ENCODE measurements at regions not wholly inside any gene's neighbourhood (a gene's known extent, or its start where the extent isn't known, plus 50 kb on each side); places are given as distances from the start of the nearest gene placed in this dataset.

DNA sequence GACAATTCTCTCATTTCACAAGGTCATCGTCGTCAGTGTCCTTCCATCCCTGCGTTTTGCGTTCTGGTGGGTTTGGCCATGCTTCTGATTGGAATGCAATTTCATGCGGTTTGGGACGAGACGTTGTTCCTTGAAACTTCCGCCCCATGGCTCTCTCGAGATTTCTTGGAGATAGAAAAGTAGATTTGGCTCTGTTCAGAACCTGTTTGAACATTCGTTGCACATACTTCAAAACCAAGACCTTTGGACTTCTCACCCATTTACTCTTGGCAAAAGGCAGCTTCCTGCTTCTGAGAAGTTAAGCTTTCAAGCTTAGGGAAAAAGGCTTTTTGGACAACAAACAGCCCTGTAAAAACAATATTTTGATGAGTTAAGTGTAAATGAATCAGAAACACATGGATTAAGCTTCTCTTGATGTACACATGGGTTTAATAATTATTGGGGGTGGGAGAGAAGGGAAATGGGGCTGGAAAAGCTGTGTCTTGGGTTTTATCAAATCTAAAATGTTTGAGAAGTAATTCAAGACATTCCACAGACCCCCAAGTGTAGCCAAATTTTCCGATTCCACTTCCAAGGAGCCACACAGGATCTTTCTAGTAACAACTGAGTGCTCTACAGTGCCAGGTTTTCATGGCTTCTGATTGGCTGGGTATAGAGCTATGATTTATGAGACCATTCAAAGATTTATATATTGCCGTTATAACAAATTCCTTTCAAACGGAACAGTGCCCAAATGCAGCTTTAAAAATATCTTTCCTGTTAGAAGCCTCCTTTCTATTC, 467.2 kb downstream of the MED13L start:
- H3K4me3 ChIP-seq = no peak overlapping the region
- peaks cover 0 to 14% (median 3%) of the 10 kb centered on the region in 4 donors for H3K4me1 ChIP-seq
- TF ChIP-seq, protein P1, sequence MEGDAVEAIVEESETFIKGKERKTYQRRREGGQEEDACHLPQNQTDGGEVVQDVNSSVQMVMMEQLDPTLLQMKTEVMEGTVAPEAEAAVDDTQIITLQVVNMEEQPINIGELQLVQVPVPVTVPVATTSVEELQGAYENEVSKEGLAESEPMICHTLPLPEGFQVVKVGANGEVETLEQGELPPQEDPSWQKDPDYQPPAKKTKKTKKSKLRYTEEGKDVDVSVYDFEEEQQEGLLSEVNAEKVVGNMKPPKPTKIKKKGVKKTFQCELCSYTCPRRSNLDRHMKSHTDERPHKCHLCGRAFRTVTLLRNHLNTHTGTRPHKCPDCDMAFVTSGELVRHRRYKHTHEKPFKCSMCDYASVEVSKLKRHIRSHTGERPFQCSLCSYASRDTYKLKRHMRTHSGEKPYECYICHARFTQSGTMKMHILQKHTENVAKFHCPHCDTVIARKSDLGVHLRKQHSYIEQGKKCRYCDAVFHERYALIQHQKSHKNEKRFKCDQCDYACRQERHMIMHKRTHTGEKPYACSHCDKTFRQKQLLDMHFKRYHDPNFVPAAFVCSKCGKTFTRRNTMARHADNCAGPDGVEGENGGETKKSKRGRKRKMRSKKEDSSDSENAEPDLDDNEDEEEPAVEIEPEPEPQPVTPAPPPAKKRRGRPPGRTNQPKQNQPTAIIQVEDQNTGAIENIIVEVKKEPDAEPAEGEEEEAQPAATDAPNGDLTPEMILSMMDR (IDR thresholded peaks at IDR 0.05) = no peak
- peak in 1 of 3 donors; percentile 27 for TF ChIP-seq POLR2AphosphoS5 (IDR thresholded peaks at IDR 0.05)
- in situ Hi-C loops (cut with MboI; ENCODE audit: low pct_ligation_motif_present in 1 of 4, low pct_unique_long_range_greater_than_20kb in 1 of 4, low sequenced_read_pairs in 3 of 4) = no loop called here
- peak overlapping the region; percentile 31 to 68 (median 40) for H3K27ac ChIP-seq
- no peaks in the 10 kb centered on the region for H3K27me3 ChIP-seq
- peak; percentile 18 for DNase-seq
- intact Hi-C loops (cut with DNase I; ENCODE audit: low total_unique reads) = no loop called here
- whole genome bisulfite sequencing, 2 donors (ENCODE audit: low coverage in 1 of 2) = 19 to 33% methylated on average over 12 to 13 of the region's 13 CpGs
- H3K9me3 ChIP-seq = peaks cover 0 to 4% of the 10 kb centered on the region in 2 donors
- H3K36me3 ChIP-seq = no peaks in the 10 kb centered on the region

DNA sequence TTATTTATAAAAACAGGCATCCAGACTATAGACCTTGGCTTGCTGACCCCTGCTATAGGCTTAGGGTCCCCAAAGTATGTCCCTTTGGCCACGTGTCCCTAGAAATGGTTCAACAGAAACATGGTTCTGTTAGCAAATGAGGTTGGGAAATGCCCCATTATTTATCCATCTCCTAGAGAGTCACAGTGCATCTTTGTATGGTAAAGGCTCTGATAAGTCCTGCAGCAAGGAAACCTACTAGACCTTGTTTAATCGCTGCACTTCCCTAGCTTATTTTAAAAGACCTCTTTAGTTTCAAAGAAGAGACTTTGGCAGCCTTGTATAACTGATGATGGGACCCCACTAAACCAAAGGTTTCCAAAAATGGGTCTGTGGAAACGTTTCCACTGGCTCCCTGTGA, 471.5 kb downstream of the MED13L start:
- TF ChIP-seq EP300 (IDR thresholded peaks at IDR 0.05; ENCODE audit: low read depth) = no peak
- TF ChIP-seq, protein P1 (IDR thresholded peaks at IDR 0.05) = no peak
- Histone ChIP-seq H3K27me3 (no peaks in the 10 kb centered on the region), H3K4me3 (no peak overlapping the region), H3K27ac (no peak overlapping the region), H3K36me3 (no peaks in the 10 kb centered on the region), H3K9me3 (no peaks in the 10 kb centered on the region), H3K4me1 (peaks cover 0 to 8% (median 3%) of the 10 kb centered on the region in 4 donors)
- intact Hi-C loops (cut with DNase I; ENCODE audit: low total_unique reads) (no loop called here), in situ Hi-C loops (cut with MboI; ENCODE audit: low pct_ligation_motif_present in 1 of 4, low pct_unique_long_range_greater_than_20kb in 1 of 4, low sequenced_read_pairs in 3 of 4) (no loop called here)
- 69 to 79% methylated on average over 3 of the region's 3 CpGs for WGBS, 2 donors (ENCODE audit: low coverage in 1 of 2)
- no peak for DNase-seq

DNA sequence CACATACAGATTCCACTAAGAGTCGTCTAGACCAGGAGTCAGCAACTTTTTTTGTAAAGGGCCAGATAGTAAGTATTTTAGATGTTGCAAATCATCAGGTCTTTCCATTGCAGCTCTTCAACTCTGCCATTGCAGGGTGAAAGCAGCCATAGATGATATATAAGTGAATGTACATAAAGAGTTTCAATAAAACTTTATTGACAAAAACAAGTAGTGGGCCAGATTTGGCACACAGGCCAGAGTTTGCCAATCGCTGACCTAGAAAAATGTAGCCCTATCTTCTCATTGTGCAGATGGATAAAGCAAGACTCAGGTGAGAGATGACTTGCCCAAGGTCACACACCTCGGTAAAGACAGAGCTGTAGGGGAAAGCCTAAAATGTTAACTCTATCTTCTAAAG, 474.7 kb downstream of the MED13L start:
- in situ Hi-C loops (cut with MboI; ENCODE audit: low pct_ligation_motif_present in 1 of 4, low pct_unique_long_range_greater_than_20kb in 1 of 4, low sequenced_read_pairs in 3 of 4) (no loop called here), intact Hi-C loops (cut with DNase I; ENCODE audit: low total_unique reads) (no loop called here)
- H3K36me3 ChIP-seq = no peaks in the 10 kb centered on the region
- 82 to 88% methylated on average over 2 to 3 of the region's 3 CpGs for WGBS, 2 donors (ENCODE audit: low coverage in 1 of 2)
- H3K27ac ChIP-seq = no peak overlapping the region
- H3K27me3 ChIP-seq = no peaks in the 10 kb centered on the region
- no peaks in the 10 kb centered on the region for H3K9me3 ChIP-seq
- no peak overlapping the region for H3K4me3 ChIP-seq
- no peak for DNase-seq
- H3K4me1 ChIP-seq = peaks cover 0 to 5% (median 0%) of the 10 kb centered on the region in 4 donors
- TF ChIP-seq, protein P1 (IDR thresholded peaks at IDR 0.05) = no peak
- TF ChIP-seq POLR2AphosphoS5 (IDR thresholded peaks at IDR 0.05) = no peak
- no peak for TF ChIP-seq EP300 (IDR thresholded peaks at IDR 0.05; ENCODE audit: low read depth)
- no peak for TF ChIP-seq POLR2A (IDR thresholded peaks at IDR 0.05)

DNA sequence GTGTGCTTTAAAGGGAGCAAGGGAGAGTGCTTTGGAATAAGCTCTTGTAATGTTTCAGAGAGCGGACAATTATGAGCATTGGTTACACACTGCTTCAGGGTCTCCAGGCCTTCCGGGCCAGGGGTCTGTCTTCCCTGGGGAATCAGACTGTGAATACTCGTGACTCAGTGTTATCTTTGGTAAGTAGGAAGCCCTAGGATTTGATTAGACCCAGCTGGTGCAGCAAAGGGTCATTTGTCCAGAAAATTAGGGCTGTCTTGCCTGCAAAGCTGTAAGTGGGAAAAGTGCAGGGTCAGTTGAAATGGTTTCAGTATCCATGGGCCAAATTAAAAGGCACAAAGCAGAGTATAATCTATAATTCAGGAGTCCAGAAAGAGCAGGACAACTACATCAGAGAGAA, 475.6 kb downstream of the MED13L start:
- in situ Hi-C loops (cut with MboI; ENCODE audit: low pct_ligation_motif_present in 1 of 4, low pct_unique_long_range_greater_than_20kb in 1 of 4, low sequenced_read_pairs in 3 of 4) = no loop called here
- H3K36me3 ChIP-seq = no peaks in the 10 kb centered on the region
- TF ChIP-seq POLR2AphosphoS5 (IDR thresholded peaks at IDR 0.05) (no peak), EP300 (IDR thresholded peaks at IDR 0.05; ENCODE audit: low read depth) (no peak), POLR2A (IDR thresholded peaks at IDR 0.05) (no peak)
- TF ChIP-seq, protein P1 (IDR thresholded peaks at IDR 0.05) = no peak
- intact Hi-C loops (cut with DNase I; ENCODE audit: low total_unique reads) = no loop called here
- 53 to 83% methylated on average over 1 to 3 of the region's 3 CpGs for WGBS, 2 donors (ENCODE audit: low coverage in 1 of 2)
- H3K4me3 ChIP-seq = no peak overlapping the region
- H3K27ac ChIP-seq = no peak overlapping the region
- H3K9me3 ChIP-seq = no peaks in the 10 kb centered on the region
- no peaks in the 10 kb centered on the region for H3K27me3 ChIP-seq
- DNase-seq = no peak
- H3K4me1 ChIP-seq = peaks cover 0 to 5% (median 0%) of the 10 kb centered on the region in 4 donors
